DND-41 (cell line): ENCODE measurements at regions not wholly inside any gene's neighbourhood (a gene's known extent, or its start where the extent isn't known, plus 50 kb on each side); places are given as distances from the start of the nearest gene placed in this dataset.

ENCODE experiments used
- EZH2 ChIP-seq: IDR thresholded peaks from 3 replicates; pipeline ENCODE4 v1.6.1; 2012; ENCODE audit warnings: borderline replicate concordance, low read depth, mild to moderate bottlenecking, moderate library complexity, low read length, inconsistent platforms; ENCODE audit not compliant: severe bottlenecking
- TF ChIP-seq, protein P1 (sequence below): IDR thresholded peaks from 2 replicates; pipeline ENCODE4 v1.5.1; 2012; ENCODE audit warnings: borderline replicate concordance, low read length, moderate library complexity, mild to moderate bottlenecking; ENCODE audit not compliant: poor library complexity, severe bottlenecking; ENCODE audit errors: extremely low read depth

DNA sequence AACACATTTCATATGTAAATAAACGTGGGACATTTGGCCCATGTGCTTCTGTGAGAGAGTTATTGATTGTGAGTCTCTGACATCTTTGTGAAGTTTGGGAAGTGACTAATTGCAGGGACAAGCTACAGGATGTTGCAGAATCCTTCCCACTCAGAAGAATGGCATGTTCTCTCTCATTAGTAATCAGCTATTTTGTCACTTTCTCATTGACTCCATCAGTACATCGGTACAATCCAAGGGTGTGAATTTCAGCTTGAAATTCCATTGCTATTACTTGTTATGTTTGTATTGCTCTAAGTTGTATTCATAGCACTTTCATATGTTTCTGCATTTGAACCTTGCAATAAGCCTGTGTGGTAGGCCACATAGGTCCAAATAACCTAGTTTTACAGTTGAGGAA is 100.0 kb upstream of the KCNMA1 start:
- TF ChIP-seq, protein P1, sequence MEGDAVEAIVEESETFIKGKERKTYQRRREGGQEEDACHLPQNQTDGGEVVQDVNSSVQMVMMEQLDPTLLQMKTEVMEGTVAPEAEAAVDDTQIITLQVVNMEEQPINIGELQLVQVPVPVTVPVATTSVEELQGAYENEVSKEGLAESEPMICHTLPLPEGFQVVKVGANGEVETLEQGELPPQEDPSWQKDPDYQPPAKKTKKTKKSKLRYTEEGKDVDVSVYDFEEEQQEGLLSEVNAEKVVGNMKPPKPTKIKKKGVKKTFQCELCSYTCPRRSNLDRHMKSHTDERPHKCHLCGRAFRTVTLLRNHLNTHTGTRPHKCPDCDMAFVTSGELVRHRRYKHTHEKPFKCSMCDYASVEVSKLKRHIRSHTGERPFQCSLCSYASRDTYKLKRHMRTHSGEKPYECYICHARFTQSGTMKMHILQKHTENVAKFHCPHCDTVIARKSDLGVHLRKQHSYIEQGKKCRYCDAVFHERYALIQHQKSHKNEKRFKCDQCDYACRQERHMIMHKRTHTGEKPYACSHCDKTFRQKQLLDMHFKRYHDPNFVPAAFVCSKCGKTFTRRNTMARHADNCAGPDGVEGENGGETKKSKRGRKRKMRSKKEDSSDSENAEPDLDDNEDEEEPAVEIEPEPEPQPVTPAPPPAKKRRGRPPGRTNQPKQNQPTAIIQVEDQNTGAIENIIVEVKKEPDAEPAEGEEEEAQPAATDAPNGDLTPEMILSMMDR: no peak
- no peak for TF ChIP-seq EZH2
